ENCODE measurements at regions not wholly inside any gene's neighbourhood (a gene's known extent, or its start where the extent isn't known, plus 50 kb on each side); places are given as distances from the start of the nearest gene placed in this dataset.
"Not testable (repeated sequence)": the region's sequence is repeated elsewhere in the genome, so short reads cannot be mapped to it uniquely, and the experiment has no call there.

- no peak for FAIRE-seq
- TF ChIP-seq POLR2AphosphoS5 (IDR thresholded peaks at IDR 0.05; ENCODE audit: low read depth, low read length): no peak
- TF ChIP-seq SPI1 (IDR thresholded peaks at IDR 0.05; ENCODE audit: low read depth, low read length): no peak
- DNase-seq (ENCODE audit: insufficient read length, low spot score): no peak
These were observed 997.2 kb downstream of the DIPK2A start for GRCh38 chr3:144968750-144969350.

DNA sequence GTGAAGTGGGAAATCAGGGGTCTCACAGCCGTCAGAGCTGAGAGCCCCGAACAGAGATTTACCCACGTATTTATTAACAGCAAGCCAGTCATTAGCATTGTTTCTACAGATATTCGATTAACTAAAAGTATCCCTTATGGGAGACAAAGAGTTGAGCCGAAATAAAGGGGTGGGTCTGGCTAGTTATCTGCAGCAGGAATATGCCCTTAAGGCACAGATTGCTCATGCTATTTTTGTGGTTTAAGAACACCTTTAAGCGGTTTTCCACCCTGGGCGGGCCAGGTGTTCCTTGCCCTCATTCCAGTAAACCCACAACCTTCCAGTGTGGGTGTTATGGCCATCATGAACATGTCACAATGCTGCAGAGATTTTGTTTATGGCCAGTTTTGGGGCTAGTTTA is 1012.9 kb downstream of the DIPK2A start:
- not testable (repeated sequence) for DNase-seq (ENCODE audit: insufficient read length, low spot score); FAIRE-seq

GRCh38 chr3:144989807-144990206 is 1018.2 kb downstream of the DIPK2A start:
- TF ChIP-seq POU2F2 (IDR thresholded peaks at IDR 0.05; ENCODE audit: low read depth, low read length) (no peak), TAF1 (IDR thresholded peaks at IDR 0.05; ENCODE audit: low read depth, low read length) (no peak), POLR2A (IDR thresholded peaks at IDR 0.05; ENCODE audit: low read depth, low read length) (no peak)
- DNase-seq (ENCODE audit: insufficient read length, low spot score) (no peak), FAIRE-seq (no peak)

DNA sequence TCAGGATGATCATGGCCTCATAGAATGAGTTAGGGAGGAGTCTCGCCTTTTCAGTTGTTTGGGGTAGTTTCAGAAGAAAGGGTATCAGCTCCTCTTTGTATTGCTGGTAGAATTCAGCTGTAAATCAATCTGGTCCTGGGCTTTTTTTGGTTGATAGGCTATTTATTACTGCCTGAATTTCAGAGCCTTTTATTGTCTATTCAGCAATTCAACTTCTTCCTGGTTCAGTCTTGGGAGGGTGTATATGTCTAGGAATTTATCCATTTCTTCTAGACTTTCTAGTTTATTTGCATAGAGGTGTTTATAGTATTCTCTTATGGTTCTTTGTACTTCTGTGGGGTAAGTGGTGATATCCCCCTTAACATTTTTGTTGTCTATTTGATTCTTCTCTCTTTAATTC is 1024.2 kb downstream of the DIPK2A start:
- DNase-seq (ENCODE audit: insufficient read length, low spot score): no peak
- no peak for TF ChIP-seq PAX5 (IDR thresholded peaks at IDR 0.05; ENCODE audit: insufficient read depth, low read length, severe bottlenecking)
- TF ChIP-seq SPI1 (IDR thresholded peaks at IDR 0.05; ENCODE audit: low read depth, low read length): no peak
- TF ChIP-seq TAF1 (IDR thresholded peaks at IDR 0.05; ENCODE audit: low read depth, low read length): no peak
- no peak for TF ChIP-seq POU2F2 (IDR thresholded peaks at IDR 0.05; ENCODE audit: low read depth, low read length)
- TF ChIP-seq POLR2AphosphoS5 (IDR thresholded peaks at IDR 0.05; ENCODE audit: low read depth, low read length): no peak
- TF ChIP-seq POLR2A (IDR thresholded peaks at IDR 0.05; ENCODE audit: low read depth, low read length): no peak
- FAIRE-seq: no peak

DNA sequence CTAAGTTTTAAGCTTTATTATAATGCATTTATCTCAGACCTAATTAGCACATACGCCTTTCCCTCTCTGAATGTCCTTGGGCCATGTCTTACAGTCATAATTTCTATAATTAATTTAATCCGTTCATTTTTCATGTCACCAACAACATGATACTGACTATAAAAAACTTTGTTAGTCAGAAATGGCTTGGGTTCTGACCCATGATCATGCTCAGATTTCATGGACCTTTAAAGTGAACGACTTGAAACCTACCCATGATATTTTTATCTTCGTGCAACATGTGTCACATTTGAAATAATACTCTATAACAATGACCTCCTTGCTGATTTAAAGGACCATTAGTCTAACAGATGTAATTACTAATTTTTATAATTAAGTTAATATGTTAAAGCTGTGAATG is 1033.8 kb downstream of the DIPK2A start:
- no peak for FAIRE-seq
- no peak for DNase-seq (ENCODE audit: insufficient read length, low spot score)
- TF ChIP-seq POLR2A (IDR thresholded peaks at IDR 0.05; ENCODE audit: low read depth, low read length) (no peak), SPI1 (IDR thresholded peaks at IDR 0.05; ENCODE audit: low read depth, low read length) (no peak), PAX5 (IDR thresholded peaks at IDR 0.05; ENCODE audit: insufficient read depth, low read length, severe bottlenecking) (no peak), POU2F2 (IDR thresholded peaks at IDR 0.05; ENCODE audit: low read depth, low read length) (no peak), POLR2AphosphoS5 (IDR thresholded peaks at IDR 0.05; ENCODE audit: low read depth, low read length) (no peak), TAF1 (IDR thresholded peaks at IDR 0.05; ENCODE audit: low read depth, low read length) (no peak)

DNA sequence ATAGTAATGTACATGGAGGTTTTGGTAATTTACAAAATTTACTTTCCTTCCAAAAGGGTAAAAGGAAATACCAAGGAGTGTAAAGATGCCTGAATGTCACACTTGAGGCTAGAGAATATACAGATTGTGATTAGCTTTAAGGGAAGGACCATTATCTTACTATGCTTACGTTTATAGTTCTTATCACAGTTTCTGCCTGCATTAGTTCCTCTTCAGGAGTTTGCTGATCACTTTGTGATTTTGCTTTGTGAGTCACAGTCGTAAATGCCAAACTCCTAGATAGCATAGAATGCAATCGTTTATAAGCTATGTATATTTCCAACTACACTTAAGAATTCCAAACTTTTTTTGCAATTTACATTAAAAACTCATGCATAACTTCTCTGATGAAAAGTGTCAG is 1034.6 kb downstream of the DIPK2A start:
- FAIRE-seq (no peak), DNase-seq (ENCODE audit: insufficient read length, low spot score) (no peak)
- no peak for TF ChIP-seq POU2F2 (IDR thresholded peaks at IDR 0.05; ENCODE audit: low read depth, low read length)
- TF ChIP-seq POLR2A (IDR thresholded peaks at IDR 0.05; ENCODE audit: low read depth, low read length): no peak
- TF ChIP-seq PAX5 (IDR thresholded peaks at IDR 0.05; ENCODE audit: insufficient read depth, low read length, severe bottlenecking): no peak
- TF ChIP-seq TAF1 (IDR thresholded peaks at IDR 0.05; ENCODE audit: low read depth, low read length): no peak
- no peak for TF ChIP-seq POLR2AphosphoS5 (IDR thresholded peaks at IDR 0.05; ENCODE audit: low read depth, low read length)
- no peak for TF ChIP-seq SPI1 (IDR thresholded peaks at IDR 0.05; ENCODE audit: low read depth, low read length)

DNA sequence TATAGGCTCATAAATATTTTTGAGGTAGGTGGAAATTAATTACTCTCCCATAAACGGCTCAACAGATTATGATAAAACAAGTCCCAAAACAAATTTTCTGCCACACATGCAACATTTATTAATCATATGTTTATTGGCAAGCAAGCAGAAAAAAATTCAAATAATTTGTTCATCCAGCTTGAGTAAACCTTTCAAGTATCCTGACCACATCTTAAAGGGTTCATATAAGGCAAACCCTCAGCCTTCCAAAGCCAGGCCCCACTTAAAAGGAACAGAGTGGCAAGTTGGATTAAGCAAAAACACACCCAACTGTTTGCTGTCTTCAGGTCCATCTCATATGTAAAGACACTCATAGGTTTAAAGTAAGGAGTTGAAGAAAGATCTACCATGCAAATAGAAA is 1042.3 kb downstream of the DIPK2A start:
- TF ChIP-seq POU2F2 (IDR thresholded peaks at IDR 0.05; ENCODE audit: low read depth, low read length): no peak
- no peak for TF ChIP-seq POLR2AphosphoS5 (IDR thresholded peaks at IDR 0.05; ENCODE audit: low read depth, low read length)
- no peak for TF ChIP-seq SPI1 (IDR thresholded peaks at IDR 0.05; ENCODE audit: low read depth, low read length)
- TF ChIP-seq POLR2A (IDR thresholded peaks at IDR 0.05; ENCODE audit: low read depth, low read length): no peak
- no peak for TF ChIP-seq TAF1 (IDR thresholded peaks at IDR 0.05; ENCODE audit: low read depth, low read length)
- TF ChIP-seq PAX5 (IDR thresholded peaks at IDR 0.05; ENCODE audit: insufficient read depth, low read length, severe bottlenecking): no peak
- DNase-seq (ENCODE audit: insufficient read length, low spot score): no peak
- no peak for FAIRE-seq

- FAIRE-seq (no peak), DNase-seq (ENCODE audit: insufficient read length, low spot score) (no peak)
- TF ChIP-seq SPI1 (IDR thresholded peaks at IDR 0.05; ENCODE audit: low read depth, low read length): no peak
- no peak for TF ChIP-seq POLR2AphosphoS5 (IDR thresholded peaks at IDR 0.05; ENCODE audit: low read depth, low read length)
- TF ChIP-seq POU2F2 (IDR thresholded peaks at IDR 0.05; ENCODE audit: low read depth, low read length): no peak
These were observed 1043.6 kb downstream of the DIPK2A start for GRCh38 chr3:145015253-145015652.

GRCh38 chr3:145017959-145018358 is 1046.3 kb downstream of the DIPK2A start:
- FAIRE-seq (no peak), DNase-seq (ENCODE audit: insufficient read length, low spot score) (no peak)
- TF ChIP-seq SPI1 (IDR thresholded peaks at IDR 0.05; ENCODE audit: low read depth, low read length): no peak

DNA sequence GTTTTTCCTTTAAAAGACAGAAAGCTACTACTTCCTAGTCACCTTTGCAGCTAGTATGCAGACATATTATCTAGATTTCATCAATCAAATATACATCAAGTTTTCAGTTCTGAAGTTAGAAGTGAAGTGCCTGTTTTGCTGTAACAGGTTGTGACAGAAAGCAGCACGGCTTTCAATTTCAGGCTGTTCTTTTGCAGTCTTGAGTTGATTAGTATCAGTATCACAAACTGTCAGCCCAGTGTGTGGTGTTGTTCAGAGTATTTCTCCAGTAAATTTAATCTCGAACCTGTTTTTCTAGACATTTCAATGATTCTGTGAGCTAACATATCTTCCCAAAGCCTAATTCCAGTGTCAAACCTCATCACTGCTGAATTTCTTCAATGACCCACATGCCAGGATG is 1050.8 kb downstream of the DIPK2A start:
- TF ChIP-seq TAF1 (IDR thresholded peaks at IDR 0.05; ENCODE audit: low read depth, low read length): no peak
- TF ChIP-seq POLR2A (IDR thresholded peaks at IDR 0.05; ENCODE audit: low read depth, low read length): no peak
- TF ChIP-seq POU2F2 (IDR thresholded peaks at IDR 0.05; ENCODE audit: low read depth, low read length): no peak
- TF ChIP-seq POLR2AphosphoS5 (IDR thresholded peaks at IDR 0.05; ENCODE audit: low read depth, low read length): no peak
- no peak for TF ChIP-seq SPI1 (IDR thresholded peaks at IDR 0.05; ENCODE audit: low read depth, low read length)
- no peak for TF ChIP-seq PAX5 (IDR thresholded peaks at IDR 0.05; ENCODE audit: insufficient read depth, low read length, severe bottlenecking)
- no peak for DNase-seq (ENCODE audit: insufficient read length, low spot score)
- FAIRE-seq: no peak

DNA sequence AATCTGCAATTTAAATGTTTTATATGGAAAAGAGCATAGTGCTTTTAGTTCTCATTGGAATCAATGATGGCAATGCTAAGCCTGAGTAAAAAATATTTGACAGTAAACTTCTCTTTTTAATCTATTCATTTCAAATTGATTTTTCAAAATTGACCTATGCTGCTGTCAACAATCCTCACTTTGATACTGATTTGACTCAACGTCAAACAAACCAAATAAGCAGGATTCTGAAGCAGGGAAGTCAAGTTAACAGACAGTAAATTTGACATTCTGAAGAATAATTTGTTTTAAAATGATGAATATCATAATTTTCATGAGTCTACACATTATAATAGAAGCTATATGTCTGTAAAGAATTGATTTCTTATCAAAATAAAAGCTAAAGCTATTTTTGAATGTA is 1053.1 kb downstream of the DIPK2A start:
- no peak for DNase-seq (ENCODE audit: insufficient read length, low spot score)
- no peak for FAIRE-seq
- TF ChIP-seq PAX5 (IDR thresholded peaks at IDR 0.05; ENCODE audit: insufficient read depth, low read length, severe bottlenecking): no peak
- TF ChIP-seq POLR2A (IDR thresholded peaks at IDR 0.05; ENCODE audit: low read depth, low read length): no peak
- TF ChIP-seq TAF1 (IDR thresholded peaks at IDR 0.05; ENCODE audit: low read depth, low read length): no peak
- TF ChIP-seq POU2F2 (IDR thresholded peaks at IDR 0.05; ENCODE audit: low read depth, low read length): no peak
- TF ChIP-seq POLR2AphosphoS5 (IDR thresholded peaks at IDR 0.05; ENCODE audit: low read depth, low read length): no peak
- TF ChIP-seq SPI1 (IDR thresholded peaks at IDR 0.05; ENCODE audit: low read depth, low read length): no peak

DNA sequence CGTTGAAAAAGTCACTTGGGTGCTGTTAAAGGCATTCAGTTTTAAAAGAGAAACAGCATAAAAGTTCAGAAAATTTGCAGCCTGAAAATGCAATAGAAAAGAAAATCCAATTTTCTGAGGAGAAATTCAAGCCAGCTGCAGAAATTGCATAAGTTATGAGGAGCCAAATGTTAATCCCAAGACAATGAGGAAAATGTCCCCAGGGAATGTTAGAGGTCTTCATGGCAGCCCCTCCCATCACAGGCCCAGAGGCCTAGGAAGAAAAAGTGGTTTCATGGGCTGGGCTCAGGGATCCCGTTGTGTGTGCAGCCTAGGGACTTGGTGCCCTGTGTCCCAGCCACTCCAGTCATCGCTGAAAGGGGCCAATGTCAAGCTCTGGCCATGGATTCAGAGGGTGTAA is 1055.6 kb downstream of the DIPK2A start:
- DNase-seq (ENCODE audit: insufficient read length, low spot score); FAIRE-seq: not testable (repeated sequence)

All from GM12891 (cell line).